ENCODE measurements at regions not wholly inside any gene's neighbourhood (a gene's known extent, or its start where the extent isn't known, plus 50 kb on each side); places are given as distances from the start of the nearest gene placed in this dataset.

DNA sequence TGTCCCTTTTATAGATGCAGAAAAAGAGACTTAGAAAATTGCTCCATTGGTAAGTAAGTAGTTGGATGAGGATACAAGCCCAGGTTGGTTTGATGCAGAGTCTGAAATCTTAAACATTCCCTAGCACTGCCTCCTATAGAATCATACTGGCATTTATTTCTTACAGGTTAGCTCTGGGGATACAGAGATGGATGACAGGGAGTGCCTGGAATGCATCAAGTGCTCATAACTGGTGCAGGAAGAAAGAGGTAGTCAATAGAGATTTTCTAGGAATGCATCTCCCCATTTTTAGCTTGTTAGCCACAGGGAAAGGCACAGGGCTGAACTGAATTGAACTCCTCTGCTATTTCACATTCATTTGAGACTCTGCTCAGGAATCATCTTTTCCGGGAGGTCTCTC is 269.0 kb upstream of the USP24 start:
- no peak overlapping the region for H3K4me2 ChIP-seq (ENCODE audit: insufficient read depth in 1 of 2, low read depth in 2 of 2, low read length in 2 of 2)
- H2BK12ac ChIP-seq (ENCODE audit: low read depth, low read length) = no peak overlapping the region
- no peak for FAIRE-seq
- H2BK120ac ChIP-seq (replicated peaks; ENCODE audit: low read depth, low read length) = no peak overlapping the region
- H3K4me3 ChIP-seq (ENCODE audit: extremely low read depth in 1 of 4, insufficient read depth in 2 of 4, low read depth in 3 of 4, low read length in 4 of 4) = no peak overlapping the region
- H2BK5ac ChIP-seq (ENCODE audit: low read depth, low read length) = no peak overlapping the region
- H3K4me1 ChIP-seq (replicated peaks in 1 of 4; ENCODE audit: control insufficient read depth in 3 of 4, insufficient read depth in 4 of 4, low read length in 3 of 4) = no peaks in the 10 kb centered on the region
- H3K9ac ChIP-seq (replicated peaks in 1 of 4; ENCODE audit: extremely low read depth in 1 of 4, low read depth in 3 of 4, low read length in 3 of 4) = no peak overlapping the region
- no peak overlapping the region for H4K8ac ChIP-seq (ENCODE audit: extremely low read depth, insufficient read depth, low read length)
- H2AFZ ChIP-seq (ENCODE audit: low read length) = no peak overlapping the region
- no peaks in the 10 kb centered on the region for H3K79me1 ChIP-seq (ENCODE audit: low read depth, low read length)
- no peak overlapping the region for H3K56ac ChIP-seq (replicated peaks; ENCODE audit: insufficient read length, low read depth, low read length)
- H3K9me3 ChIP-seq (ENCODE audit: insufficient read depth in 2 of 2, low read depth in 1 of 2, low read length in 1 of 2) = no peaks in the 10 kb centered on the region
- no peaks in the 10 kb centered on the region for H4K20me1 ChIP-seq (replicated peaks in 1 of 2; ENCODE audit: control insufficient read depth in 1 of 2, insufficient read depth in 2 of 2, low read length in 2 of 2)
- H3K23me2 ChIP-seq (ENCODE audit: low read depth, low read length) = no peaks in the 10 kb centered on the region
- H3K27ac ChIP-seq (ENCODE audit: low read depth, low read length) = no peak overlapping the region
- H3K23ac ChIP-seq (ENCODE audit: insufficient read length) = no peak overlapping the region
- no peak overlapping the region for H3K4ac ChIP-seq (replicated peaks; ENCODE audit: insufficient read length, low read depth, low read length)
- no peak overlapping the region for H2BK15ac ChIP-seq (ENCODE audit: low read length)
- DNase-seq (ENCODE audit: low read depth in 1 of 2, low spot score in 2 of 2) = no peak
- 92% methylated on average over 1 of the region's 1 CpG; no CpG with 5 or more reads in 1 of the 2 experiments for WGBS, 2 experiments (ENCODE audit: extremely low coverage in 1 of 2, insufficient coverage in 1 of 2, insufficient read length in 1 of 2, insufficient replicate concordance in 2 of 2, low coverage in 1 of 2, low lambda C conversion rate in 2 of 2, missing lambda C conversion rate in 1 of 2)
- no peaks in the 10 kb centered on the region; a peak in 1 of 7 replicates for H3K27me3 ChIP-seq (replicated peaks in 1 of 4; ENCODE audit: control insufficient read depth in 3 of 4, extremely low read depth in 1 of 4, insufficient read depth in 3 of 4, low read length in 3 of 4)
- no peak overlapping the region for H4K91ac ChIP-seq (replicated peaks; ENCODE audit: insufficient read length, low read length)
- H3K18ac ChIP-seq (ENCODE audit: extremely low read depth, low read length) = no peak overlapping the region
- no peaks in the 10 kb centered on the region for H3K36me3 ChIP-seq (ENCODE audit: control insufficient read depth in 2 of 4, insufficient read depth in 4 of 4, low read length in 3 of 4)
- H4K5ac ChIP-seq (ENCODE audit: insufficient read length, low read depth, low read length) = no peak overlapping the region
- H3K79me2 ChIP-seq (ENCODE audit: control insufficient read depth in 1 of 2, insufficient read depth in 2 of 2, low read length in 2 of 2) = no peaks in the 10 kb centered on the region
- no peak overlapping the region for H3K14ac ChIP-seq (ENCODE audit: insufficient read length)
- CTCF ChIA-PET (ENCODE audit: partially characterized antibody) = interaction anchor here (1.0 to 1.8 kb wide), 12 partner anchors 7 to 456 kb away, joined by 3 to 7 read pairs (median 4); no protein-coding TSS in a partner anchor
- no peak overlapping the region for H2BK20ac ChIP-seq (ENCODE audit: low read length)
- POLR2A ChIA-PET (ENCODE audit: partially characterized antibody) = no interaction called here
- H2AK5ac ChIP-seq (ENCODE audit: low read depth, low read length) = no peak overlapping the region
- no peak for TF ChIP-seq CHD7 (IDR thresholded peaks at IDR 0.05; ENCODE audit: insufficient replicate concordance, low read length)
